Osteoblast (primary cell): ENCODE measurements at regions not wholly inside any gene's neighbourhood (a gene's known extent, or its start where the extent isn't known, plus 50 kb on each side); places are given as distances from the start of the nearest gene placed in this dataset.

ENCODE experiments used
- DNase-seq: peaks from one replicate; pipeline ENCODE4 v3.0.0; 2011; ENCODE audit warnings: low spot score, mixed read lengths; ENCODE audit not compliant: insufficient read length; ENCODE audit errors: missing footprints
- H2AFZ ChIP-seq: 2 replicates; pipeline ENCODE4 v1.6.0; 2011; ENCODE audit warnings: mild to moderate bottlenecking, low read length
- H3K27ac ChIP-seq: 2 replicates; pipeline ENCODE4 v1.5.1; 2011; ENCODE audit warnings: mild to moderate bottlenecking, low read depth, low read length, moderate library complexity
- H3K27me3 ChIP-seq: 2 replicates; pipeline ENCODE4 v1.6.0; 2012; ENCODE audit warnings: mild to moderate bottlenecking, control low read depth, inconsistent platforms, low read length, moderate library complexity; ENCODE audit not compliant: insufficient read depth
- H3K36me3 ChIP-seq: 2 replicates; pipeline ENCODE4 v1.5.1; 2011; ENCODE audit warnings: mild to moderate bottlenecking, low read length, control low read depth, moderate library complexity; ENCODE audit not compliant: insufficient read depth
- H3K4me1 ChIP-seq: 2 replicates; pipeline ENCODE4 v1.5.1; 2011; ENCODE audit warnings: mild to moderate bottlenecking, low read length, control low read depth, moderate library complexity; ENCODE audit not compliant: insufficient read depth
- H3K4me2 ChIP-seq: 2 replicates; pipeline ENCODE4 v1.6.0; 2011; ENCODE audit warnings: mild to moderate bottlenecking, low read length; ENCODE audit not compliant: insufficient read depth
- H3K4me3 ChIP-seq: fragments of 200-600 bp; sonication (generic); 3 replicates; pipeline ENCODE4 v1.5.1; 2012; ENCODE audit warnings: mild to moderate bottlenecking, low read length, inconsistent platforms; ENCODE audit not compliant: insufficient read depth
- H3K79me2 ChIP-seq: 2 replicates; pipeline ENCODE4 v1.6.0; 2012; ENCODE audit warnings: mild to moderate bottlenecking, low read length, control low read depth, inconsistent platforms; ENCODE audit not compliant: insufficient read depth
- H3K9me3 ChIP-seq: 2 replicates; pipeline ENCODE4 v1.5.1; 2011; ENCODE audit warnings: low read depth, low read length, control low read depth
- H4K20me1 ChIP-seq: 2 replicates; pipeline ENCODE4 v1.6.0; 2012; ENCODE audit warnings: mild to moderate bottlenecking, low read length, control low read depth; ENCODE audit not compliant: insufficient read depth
- TF ChIP-seq, protein P1 (sequence below): IDR thresholded peaks from 2 replicates; pipeline ENCODE4 v1.5.1; 2011; ENCODE audit warnings: mild to moderate bottlenecking, low read depth, low read length, moderate library complexity; ENCODE audit errors: extremely low read depth

DNA sequence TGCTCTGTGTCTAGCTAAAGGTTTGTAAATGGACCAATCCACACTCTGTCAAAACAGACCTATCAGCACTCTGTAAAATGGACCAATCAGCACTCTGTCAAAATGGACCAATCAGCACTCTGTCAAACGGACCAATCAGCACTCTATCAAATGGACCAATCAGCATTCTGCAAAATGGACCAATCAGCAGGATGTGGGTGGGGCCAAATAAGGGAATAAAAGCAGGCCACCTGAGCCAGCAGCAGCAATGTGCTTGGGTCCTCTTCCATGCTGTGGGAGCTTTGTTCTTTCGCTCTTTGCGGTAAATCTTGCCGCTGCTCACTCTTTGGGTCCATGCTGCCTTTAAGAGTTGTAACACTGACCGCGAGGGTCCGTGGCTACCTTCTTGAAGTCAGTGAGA lies 740.5 kb upstream of the POM121L12 start:
- H3K27me3 ChIP-seq, result no peaks in the 10 kb centered on the region
- H2AFZ ChIP-seq, result no peak overlapping the region
- DNase-seq, result no peak
- TF ChIP-seq, protein P1, sequence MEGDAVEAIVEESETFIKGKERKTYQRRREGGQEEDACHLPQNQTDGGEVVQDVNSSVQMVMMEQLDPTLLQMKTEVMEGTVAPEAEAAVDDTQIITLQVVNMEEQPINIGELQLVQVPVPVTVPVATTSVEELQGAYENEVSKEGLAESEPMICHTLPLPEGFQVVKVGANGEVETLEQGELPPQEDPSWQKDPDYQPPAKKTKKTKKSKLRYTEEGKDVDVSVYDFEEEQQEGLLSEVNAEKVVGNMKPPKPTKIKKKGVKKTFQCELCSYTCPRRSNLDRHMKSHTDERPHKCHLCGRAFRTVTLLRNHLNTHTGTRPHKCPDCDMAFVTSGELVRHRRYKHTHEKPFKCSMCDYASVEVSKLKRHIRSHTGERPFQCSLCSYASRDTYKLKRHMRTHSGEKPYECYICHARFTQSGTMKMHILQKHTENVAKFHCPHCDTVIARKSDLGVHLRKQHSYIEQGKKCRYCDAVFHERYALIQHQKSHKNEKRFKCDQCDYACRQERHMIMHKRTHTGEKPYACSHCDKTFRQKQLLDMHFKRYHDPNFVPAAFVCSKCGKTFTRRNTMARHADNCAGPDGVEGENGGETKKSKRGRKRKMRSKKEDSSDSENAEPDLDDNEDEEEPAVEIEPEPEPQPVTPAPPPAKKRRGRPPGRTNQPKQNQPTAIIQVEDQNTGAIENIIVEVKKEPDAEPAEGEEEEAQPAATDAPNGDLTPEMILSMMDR, result no peak
- H3K4me2 ChIP-seq, result no peak overlapping the region
- no peaks in the 10 kb centered on the region for H4K20me1 ChIP-seq
- no peak overlapping the region for H3K4me3 ChIP-seq
- H3K4me1 ChIP-seq, result no peaks in the 10 kb centered on the region
- H3K27ac ChIP-seq, result no peak overlapping the region
- no peaks in the 10 kb centered on the region for H3K36me3 ChIP-seq
- no peaks in the 10 kb centered on the region for H3K79me2 ChIP-seq
- H3K9me3 ChIP-seq, result no peaks in the 10 kb centered on the region

DNA sequence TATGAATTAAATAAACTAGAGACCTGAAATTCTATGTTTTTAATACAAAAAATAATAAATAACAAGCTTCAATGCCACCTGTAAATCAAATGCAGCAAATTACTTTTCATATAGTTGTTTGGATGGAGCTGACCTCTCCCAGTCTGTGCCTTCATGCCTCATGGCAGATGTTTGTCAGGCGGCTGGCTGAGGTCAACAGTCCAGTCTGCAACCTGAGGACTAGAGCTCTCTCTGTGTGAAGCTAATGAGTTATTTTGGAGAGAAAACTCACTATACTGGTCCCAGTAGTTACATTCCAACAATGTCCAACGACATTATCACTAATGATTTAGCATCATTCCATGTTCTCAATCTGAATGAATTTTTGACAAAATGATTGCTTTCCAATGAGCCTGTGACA lies 746.2 kb upstream of the POM121L12 start:
- Histone ChIP-seq H3K27me3 (no peaks in the 10 kb centered on the region), H2AFZ (no peak overlapping the region), H4K20me1 (no peaks in the 10 kb centered on the region), H3K36me3 (no peaks in the 10 kb centered on the region), H3K4me1 (no peaks in the 10 kb centered on the region), H3K27ac (no peak overlapping the region), H3K79me2 (no peaks in the 10 kb centered on the region), H3K4me2 (no peak overlapping the region), H3K9me3 (no peaks in the 10 kb centered on the region), H3K4me3 (no peak overlapping the region)
- no peak for DNase-seq
- TF ChIP-seq, protein P1, result no peak

DNA sequence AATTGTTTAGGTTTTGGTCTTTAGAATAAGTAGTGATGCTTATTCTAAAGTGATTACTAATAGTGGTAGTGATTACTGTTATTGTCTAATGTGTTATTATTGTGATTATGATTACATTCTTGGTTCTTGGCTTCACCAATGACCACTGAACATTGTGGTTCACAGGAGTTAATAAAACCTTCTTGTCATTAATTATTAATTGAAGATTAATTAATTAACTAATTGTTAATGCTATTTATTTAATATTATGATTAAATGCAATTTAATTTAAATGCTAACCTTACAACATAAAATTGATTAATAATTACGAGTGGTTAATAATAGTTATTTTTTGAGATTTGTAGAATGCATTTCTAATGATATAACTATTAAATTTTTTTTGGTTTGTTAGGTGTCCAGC lies 747.7 kb upstream of the POM121L12 start:
- no peaks in the 10 kb centered on the region for H3K9me3 ChIP-seq
- H4K20me1 ChIP-seq, result no peaks in the 10 kb centered on the region
- H3K4me2 ChIP-seq, result no peak overlapping the region
- no peak overlapping the region for H2AFZ ChIP-seq
- DNase-seq, result no peak
- no peak overlapping the region for H3K4me3 ChIP-seq
- H3K79me2 ChIP-seq, result no peaks in the 10 kb centered on the region
- no peak overlapping the region for H3K27ac ChIP-seq
- H3K27me3 ChIP-seq, result no peaks in the 10 kb centered on the region
- no peaks in the 10 kb centered on the region for H3K4me1 ChIP-seq
- TF ChIP-seq, protein P1, result no peak
- no peaks in the 10 kb centered on the region for H3K36me3 ChIP-seq

DNA sequence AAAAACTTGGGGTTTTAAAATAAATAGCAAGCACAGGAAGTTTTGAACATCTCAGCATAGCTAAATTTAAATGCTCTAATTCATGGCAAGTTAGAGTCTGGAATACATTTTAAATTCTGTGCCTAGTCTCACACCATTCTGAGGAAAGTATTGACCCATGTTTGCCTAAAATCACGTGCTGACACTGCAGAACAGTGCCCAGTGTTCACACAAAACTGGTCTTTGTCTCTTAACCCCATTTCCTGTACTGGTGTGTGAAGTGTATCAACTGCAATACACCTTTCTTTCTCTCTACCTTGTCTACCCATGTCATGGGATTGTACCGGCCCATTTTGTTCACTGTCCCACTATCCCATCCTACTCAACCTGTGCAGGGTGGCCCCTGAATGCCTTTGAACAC lies 749.7 kb upstream of the POM121L12 start:
- Histone ChIP-seq H4K20me1 (no peaks in the 10 kb centered on the region), H3K36me3 (no peaks in the 10 kb centered on the region), H3K4me3 (no peak overlapping the region), H3K27ac (no peak overlapping the region), H3K4me1 (no peaks in the 10 kb centered on the region), H3K27me3 (no peaks in the 10 kb centered on the region), H3K4me2 (no peak overlapping the region), H3K79me2 (no peaks in the 10 kb centered on the region), H2AFZ (no peak overlapping the region), H3K9me3 (no peaks in the 10 kb centered on the region)
- DNase-seq, result no peak
- TF ChIP-seq, protein P1, result no peak
